B cell (primary cell): ENCODE measurements at regions not wholly inside any gene's neighbourhood (a gene's known extent, or its start where the extent isn't known, plus 50 kb on each side); places are given as distances from the start of the nearest gene placed in this dataset.

Experiments used
- ATAC-seq: fragments of 200-7000 bp; cut with Tn5 transposase; one replicate; pipeline ENCODE4 v1.10.0; 2021; ENCODE audit warnings: low read depth, mild to moderate bottlenecking, moderate number of reproducible peaks, moderate library complexity
- CTCF ChIA-PET: fragments of 350-600 bp; sonication (Branson Sonifier 250); formaldehyde crosslinking; loops from one replicate; lab custom pipeline; 2021; ENCODE audit warnings: antibody characterized with exemption, inconsistent platforms; lab: Charles Lee
- POLR2A ChIA-PET: fragments of 350-600 bp; sonication (Branson Sonifier 250); formaldehyde crosslinking; loops from one replicate; lab custom pipeline; 2021; ENCODE audit warnings: antibody characterized with exemption; lab: Charles Lee
- DNase-seq: peaks from one replicate; pipeline ENCODE4 v3.0.0; 2013
- H2AFZ ChIP-seq: 2 replicates; pipeline ENCODE4 v1.6.1; 2012; ENCODE audit warnings: mild to moderate bottlenecking, low read depth, low read length; ENCODE audit not compliant: insufficient read depth, poor library complexity, severe bottlenecking
- H3K27ac ChIP-seq, 2 donors: 1 replicate in 1 of 2; 2 replicates in 1 of 2; pipeline ENCODE4 v1.5.1; 2012 to 2013; ENCODE audit warnings: low read length in 2 of 2, mild to moderate bottlenecking in 2 of 2, moderate library complexity in 1 of 2
- H3K27me3 ChIP-seq, 4 experiments: fragments of 200-600 bp in 1 of 4; sonication (generic) in 1 of 4; replicated peaks in 1 of 4; 1 replicate in 2 of 4; 2 replicates in 2 of 4; pipeline versions ENCODE4 v1.6.1 to v1.7.0; 2013 to 2016; ENCODE audit warnings: low read length in 3 of 4, mild to moderate bottlenecking in 2 of 4, mixed read lengths in 1 of 4, moderate library complexity in 1 of 4; ENCODE audit not compliant: insufficient read depth in 4 of 4, control insufficient read depth in 3 of 4; ENCODE audit errors: control extremely low read depth in 1 of 4
- H3K36me3 ChIP-seq, 2 experiments: replicated peaks in 1 of 2; 1 replicate in 1 of 2; 2 replicates in 1 of 2; pipeline versions ENCODE4 v1.6.1 to v1.7.1; 2013; ENCODE audit warnings: low read length in 1 of 2; ENCODE audit not compliant: insufficient read depth in 2 of 2, control insufficient read depth in 1 of 2; ENCODE audit errors: control extremely low read depth in 1 of 2, extremely low read depth in 1 of 2
- H3K4me1 ChIP-seq, 2 donors: fragments of 200-600 bp in 1 of 2; sonication (generic) in 1 of 2; 1 replicate in 1 of 2; 2 replicates in 1 of 2; pipeline versions ENCODE4 v1.5.1 to v1.6.1; 2013 to 2017; ENCODE audit warnings: low read length in 2 of 2; ENCODE audit not compliant: control insufficient read depth in 2 of 2, insufficient read depth in 2 of 2
- H3K4me2 ChIP-seq: replicated peaks from 2 replicates; pipeline ENCODE3; 2012; ENCODE audit warnings: mild to moderate bottlenecking, low read depth, low read length; ENCODE audit not compliant: poor library complexity, severe bottlenecking
- H3K4me3 ChIP-seq, 5 experiments: fragments of 200-600 bp in 1 of 5; sonication (generic) in 1 of 5; 1 replicate in 3 of 5; 2 replicates in 2 of 5; pipeline versions ENCODE4 v1.5.1 to v1.7.0; 2011 to 2016; ENCODE audit warnings: low read length in 4 of 5, mild to moderate bottlenecking in 4 of 5, low read depth in 2 of 5, control low read depth in 1 of 5, moderate library complexity in 1 of 5; ENCODE audit not compliant: insufficient read depth in 1 of 5; ENCODE audit errors: control extremely low read depth in 1 of 5, extremely low read depth in 1 of 5
- H3K79me2 ChIP-seq: fragments of 200-600 bp; sonication (generic); one replicate; pipeline ENCODE4 v1.6.0; 2016; ENCODE audit warnings: low read length; ENCODE audit not compliant: control insufficient read depth, insufficient read depth
- H3K9ac ChIP-seq: fragments of 200-600 bp; sonication (generic); 2 replicates; pipeline ENCODE4 v1.6.1; 2017; ENCODE audit warnings: mild to moderate bottlenecking, low read length, moderate library complexity
- H3K9me3 ChIP-seq, 3 donors: one replicate each; pipeline versions ENCODE4 v1.6.1 to v1.7.1; 2013; ENCODE audit warnings: low read length in 2 of 3; ENCODE audit not compliant: control insufficient read depth in 2 of 3, insufficient read depth in 1 of 3; ENCODE audit errors: control extremely low read depth in 1 of 3
- H4K20me1 ChIP-seq: 2 replicates; pipeline ENCODE4 v1.6.0; 2012; ENCODE audit warnings: mild to moderate bottlenecking, low read length; ENCODE audit not compliant: insufficient read depth, control insufficient read depth, poor library complexity, severe bottlenecking
- H3K27ac Mint-ChIP-seq: one replicate; pipeline ENCODE4 v1.8.0; 2021; ENCODE audit warnings: mixed read lengths
- H3K27me3 Mint-ChIP-seq: one replicate; pipeline ENCODE4 v1.8.0; 2021; ENCODE audit warnings: mixed read lengths
- H3K4me1 Mint-ChIP-seq: one replicate; pipeline ENCODE4 v1.8.0; 2021; ENCODE audit warnings: mixed read lengths
- H3K4me3 Mint-ChIP-seq: one replicate; pipeline ENCODE4 v1.8.0; 2021; ENCODE audit warnings: mixed read lengths
- H3K9me3 Mint-ChIP-seq: one replicate; pipeline ENCODE4 v1.8.0; 2022; ENCODE audit warnings: mixed read lengths; ENCODE audit not compliant: insufficient read depth
- EZH2 ChIP-seq: IDR thresholded peaks from 2 replicates; pipeline ENCODE4 v1.6.1; 2012; ENCODE audit warnings: borderline replicate concordance, low read depth, mild to moderate bottlenecking, moderate library complexity, low read length; ENCODE audit not compliant: insufficient read depth, poor library complexity, severe bottlenecking
- WGBS: methylation state at CpG from one replicate; pipeline ENCODE4 v1.1.5; 2013; ENCODE audit warnings: missing lambda C conversion rate; ENCODE audit not compliant: insufficient coverage; 5-methylcytosine and 5-hydroxymethylcytosine counted together
- intact Hi-C: fragments of 100-400 bp; cut with micrococcal nuclease; formaldehyde crosslinking; loops from one replicate; pipeline ENCODE4 v1.10.0; 2022
- TF ChIP-seq, protein P1 (sequence below): fragments of 200-600 bp; IDR thresholded peaks from one replicate; pipeline ENCODE4 v1.8.0; 2022; ENCODE audit warnings: antibody characterized with exemption, mild to moderate bottlenecking

- H3K9me3 Mint-ChIP-seq = no peaks in the 10 kb centered on the region
- TF ChIP-seq EZH2 = no peak
- TF ChIP-seq, protein P1, sequence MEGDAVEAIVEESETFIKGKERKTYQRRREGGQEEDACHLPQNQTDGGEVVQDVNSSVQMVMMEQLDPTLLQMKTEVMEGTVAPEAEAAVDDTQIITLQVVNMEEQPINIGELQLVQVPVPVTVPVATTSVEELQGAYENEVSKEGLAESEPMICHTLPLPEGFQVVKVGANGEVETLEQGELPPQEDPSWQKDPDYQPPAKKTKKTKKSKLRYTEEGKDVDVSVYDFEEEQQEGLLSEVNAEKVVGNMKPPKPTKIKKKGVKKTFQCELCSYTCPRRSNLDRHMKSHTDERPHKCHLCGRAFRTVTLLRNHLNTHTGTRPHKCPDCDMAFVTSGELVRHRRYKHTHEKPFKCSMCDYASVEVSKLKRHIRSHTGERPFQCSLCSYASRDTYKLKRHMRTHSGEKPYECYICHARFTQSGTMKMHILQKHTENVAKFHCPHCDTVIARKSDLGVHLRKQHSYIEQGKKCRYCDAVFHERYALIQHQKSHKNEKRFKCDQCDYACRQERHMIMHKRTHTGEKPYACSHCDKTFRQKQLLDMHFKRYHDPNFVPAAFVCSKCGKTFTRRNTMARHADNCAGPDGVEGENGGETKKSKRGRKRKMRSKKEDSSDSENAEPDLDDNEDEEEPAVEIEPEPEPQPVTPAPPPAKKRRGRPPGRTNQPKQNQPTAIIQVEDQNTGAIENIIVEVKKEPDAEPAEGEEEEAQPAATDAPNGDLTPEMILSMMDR = no peak
- H3K4me1 Mint-ChIP-seq = no peaks in the 10 kb centered on the region
- Histone ChIP-seq H4K20me1 (no peaks in the 10 kb centered on the region), H3K4me2 (no peak overlapping the region), H3K9me3 (peaks cover 0 to 9% (median 0%) of the 10 kb centered on the region in 3 donors), H3K27me3 (no peaks in the 10 kb centered on the region), H3K27ac (no peak overlapping the region), H3K36me3 (no peaks in the 10 kb centered on the region), H3K4me3 (no peak overlapping the region), H3K79me2 (no peaks in the 10 kb centered on the region), H3K4me1 (no peaks in the 10 kb centered on the region), H2AFZ (no peak overlapping the region), H3K9ac (no peak overlapping the region)
- H3K27ac Mint-ChIP-seq = no peak overlapping the region
- ChIA-PET POLR2A (no interaction called here), CTCF (interaction anchor here (0.6 to 1.0 kb wide), 2 partner anchors 11 kb away, joined by 3 read pairs; no protein-coding TSS in a partner anchor)
- 95% methylated on average over 10 of the region's 12 CpGs for WGBS
- H3K27me3 Mint-ChIP-seq = no peaks in the 10 kb centered on the region
- no peak overlapping the region for H3K4me3 Mint-ChIP-seq
- intact Hi-C loops = loop anchor here (5.0 kb wide), 1 partner anchor 1002 kb away; no protein-coding TSS in a partner anchor
- ATAC-seq (no peak), DNase-seq (peak; percentile 6)
These were observed 974.8 kb downstream of the ADGRL2 start for GRCh38 chr1:82775406-82776000.

GRCh38 chr1:82762829-82763532 is 962.2 kb downstream of the ADGRL2 start:
- POLR2A ChIA-PET = no interaction called here
- H3K4me1 Mint-ChIP-seq = no peaks in the 10 kb centered on the region
- no peaks in the 10 kb centered on the region for H3K9me3 ChIP-seq

More at GRCh38 chr1:82762829-82763532, 962.2 kb downstream of the ADGRL2 start:
- CTCF ChIA-PET = no interaction called here
- Histone ChIP-seq H3K27me3 (no peaks in the 10 kb centered on the region), H3K4me3 (no peak overlapping the region), H3K79me2 (no peaks in the 10 kb centered on the region), H3K36me3 (no peaks in the 10 kb centered on the region), H3K27ac (no peak overlapping the region), H3K4me2 (no peak overlapping the region), H4K20me1 (no peaks in the 10 kb centered on the region), H3K9ac (no peak overlapping the region), H3K4me1 (no peaks in the 10 kb centered on the region), H2AFZ (no peak overlapping the region)
- H3K27me3 Mint-ChIP-seq = no peaks in the 10 kb centered on the region
- intact Hi-C loops = no loop called here
- no peak overlapping the region for H3K27ac Mint-ChIP-seq
- no peak overlapping the region for H3K4me3 Mint-ChIP-seq
- DNase-seq (no peak), ATAC-seq (no peak)
- no peak for TF ChIP-seq EZH2
- TF ChIP-seq, protein P1 = no peak
- no peaks in the 10 kb centered on the region for H3K9me3 Mint-ChIP-seq
